SW480 (cell line): ENCODE measurements at regions not wholly inside any gene's neighbourhood (a gene's known extent, or its start where the extent isn't known, plus 50 kb on each side); places are given as distances from the start of the nearest gene placed in this dataset.

Experiments used
- DNase-seq: peaks from one replicate; pipeline ENCODE4 v3.0.0-alpha.2; 2016; ENCODE audit warnings: low spot score

- DNase-seq = no peak
Observed at GRCh38 chr1:114314098-114314497, 160.4 kb upstream of the SYT6 start.

GRCh38 chr1:114310695-114311271, 157.1 kb upstream of the SYT6 start:
- DNase-seq = no peak

GRCh38 chr1:114302821-114303220, 149.2 kb upstream of the SYT6 start:
- no peak for DNase-seq

GRCh38 chr1:114299331-114299975, 145.8 kb upstream of the SYT6 start:
- DNase-seq = no peak

GRCh38 chr1:114298008-114298407, 144.3 kb upstream of the SYT6 start:
- DNase-seq = no peak

- no peak for DNase-seq
Observed at GRCh38 chr1:114296413-114296812, 142.7 kb upstream of the SYT6 start.

GRCh38 chr1:114295321-114295720, 141.7 kb upstream of the SYT6 start:
- DNase-seq = no peak

GRCh38 chr1:114292835-114293234, 139.2 kb upstream of the SYT6 start:
- no peak for DNase-seq

- DNase-seq = no peak
Observed at GRCh38 chr1:114292194-114292593, 138.5 kb upstream of the SYT6 start.

GRCh38 chr1:114290776-114291175, 137.1 kb upstream of the SYT6 start:
- no peak for DNase-seq

GRCh38 chr1:114290341-114290740, 136.7 kb upstream of the SYT6 start:
- no peak for DNase-seq

- no peak for DNase-seq
Observed at GRCh38 chr1:114289824-114290223, 136.2 kb upstream of the SYT6 start.

- DNase-seq = no peak
Observed at GRCh38 chr1:114289306-114289705, 135.6 kb upstream of the SYT6 start.

GRCh38 chr1:114286960-114287359, 133.3 kb upstream of the SYT6 start:
- DNase-seq = no peak

- DNase-seq = no peak
Observed at GRCh38 chr1:114286179-114286578, 132.5 kb upstream of the SYT6 start.

GRCh38 chr1:114282751-114283403, 129.2 kb upstream of the SYT6 start:
- DNase-seq = peak; percentile 63

- no peak for DNase-seq
Observed at GRCh38 chr1:114278911-114279310, 125.2 kb upstream of the SYT6 start.

- no peak for DNase-seq
Observed at GRCh38 chr1:114278430-114278829, 124.8 kb upstream of the SYT6 start.

GRCh38 chr1:114274621-114275317, 121.1 kb upstream of the SYT6 start:
- DNase-seq = no peak

- DNase-seq = no peak
Observed at GRCh38 chr1:114272593-114272992, 118.9 kb upstream of the SYT6 start.

GRCh38 chr1:114270718-114271117, 117.0 kb upstream of the SYT6 start:
- no peak for DNase-seq

- DNase-seq = no peak
Observed at GRCh38 chr1:114270282-114270681, 116.6 kb upstream of the SYT6 start.

- DNase-seq = no peak
Observed at GRCh38 chr1:114269539-114269938, 115.9 kb upstream of the SYT6 start.
